Inferior parietal cortex (tissue), 1 donor: ENCODE measurements at regions not wholly inside any gene's neighbourhood (a gene's known extent, or its start where the extent isn't known, plus 50 kb on each side); places are given as distances from the start of the nearest gene placed in this dataset.

Experiments used
- DNase-seq: peaks from one replicate; pipeline ENCODE4 v3.0.0-alpha.2; 2016; ENCODE audit errors: extremely low spot score

- no peak for DNase-seq
Observed at GRCh38 chr14:45364565-45365156, 111.7 kb upstream of the MIS18BP1 start.

DNA sequence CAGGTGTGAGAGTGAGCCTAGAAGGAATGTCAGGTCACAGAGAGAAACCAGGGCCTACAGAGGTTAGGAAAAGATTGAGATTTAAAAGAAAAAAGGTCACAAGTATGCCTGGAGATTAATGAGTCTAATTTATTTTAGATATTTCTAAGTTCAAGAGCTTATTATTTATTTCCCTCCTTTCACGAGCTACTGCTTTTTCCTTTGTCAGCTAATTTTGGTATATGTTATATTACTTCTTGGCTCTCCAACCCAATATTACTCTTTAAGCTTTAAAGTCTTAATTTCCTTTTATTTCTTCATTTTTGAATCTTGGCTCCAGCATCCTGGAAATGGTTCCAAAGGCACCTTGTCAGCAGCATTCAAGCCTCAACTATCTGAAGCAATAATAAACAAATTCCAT is 109.5 kb upstream of the MIS18BP1 start:
- DNase-seq, result no peak

DNA sequence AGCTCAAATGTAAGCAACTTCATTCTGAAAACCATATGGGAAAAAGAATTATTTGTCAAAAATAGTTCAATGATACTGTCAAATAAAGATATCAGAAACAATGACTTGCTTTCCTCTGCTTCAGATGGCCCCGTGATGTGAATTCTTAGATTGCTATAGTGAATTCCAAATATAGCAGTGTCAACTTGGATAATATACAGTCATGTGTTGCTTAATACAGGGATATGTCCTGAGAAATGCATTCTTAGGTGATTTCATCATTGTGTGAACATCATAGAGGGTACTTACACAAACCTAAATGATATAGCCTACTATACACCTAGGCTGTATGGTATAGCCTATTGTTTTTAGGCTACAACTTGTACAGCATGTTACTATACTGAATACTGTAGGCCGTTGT is 108.7 kb upstream of the MIS18BP1 start:
- no peak for DNase-seq

DNA sequence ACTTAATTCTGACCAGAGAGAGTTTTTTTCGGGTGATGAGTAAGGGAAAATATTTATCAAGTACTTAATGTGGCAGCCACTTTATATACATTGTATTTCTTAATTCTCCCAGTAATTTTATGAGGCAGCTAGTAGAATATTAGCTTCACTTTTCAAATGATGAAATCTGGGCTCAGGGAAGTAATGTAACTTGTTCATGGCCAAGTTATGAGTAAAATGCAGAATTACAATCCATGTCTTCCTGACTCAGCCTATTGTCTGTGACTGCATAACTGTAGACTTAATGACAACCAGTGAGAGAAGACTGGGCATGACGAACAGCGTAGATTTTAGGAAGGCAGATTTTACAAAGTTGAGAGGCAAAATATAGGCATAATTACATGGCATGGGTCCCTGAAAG is 106.7 kb upstream of the MIS18BP1 start:
- DNase-seq, result no peak

DNA sequence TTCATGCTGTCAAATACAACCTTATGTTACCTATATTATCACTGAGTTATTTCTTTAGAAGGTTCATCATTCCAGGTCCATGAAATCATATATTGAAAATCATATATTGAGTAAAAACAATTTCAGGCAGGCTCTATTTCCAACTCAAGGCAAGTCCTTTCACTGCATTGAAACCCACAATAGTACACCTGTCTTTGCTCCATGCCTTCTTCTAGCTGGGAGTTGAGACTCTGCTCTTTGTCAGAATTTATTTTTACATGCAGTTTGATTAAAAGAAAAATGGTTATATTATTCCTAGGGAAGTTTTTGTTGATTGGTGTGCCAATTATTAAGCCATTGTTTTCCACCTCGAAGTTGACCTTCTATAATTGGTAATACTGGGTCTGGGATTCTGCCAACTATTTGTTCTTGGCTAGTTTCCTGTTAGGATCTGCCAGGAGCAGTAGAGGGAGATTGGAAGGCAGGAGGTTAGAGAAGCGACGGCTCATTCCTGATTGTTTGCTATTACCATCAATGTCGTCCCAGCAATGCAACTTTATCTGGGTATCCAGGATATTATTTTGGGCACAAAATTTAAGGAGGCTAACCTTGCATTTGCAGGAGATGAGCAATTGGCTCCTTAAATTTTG is 79.5 kb upstream of the MIS18BP1 start:
- DNase-seq, result no peak

DNA sequence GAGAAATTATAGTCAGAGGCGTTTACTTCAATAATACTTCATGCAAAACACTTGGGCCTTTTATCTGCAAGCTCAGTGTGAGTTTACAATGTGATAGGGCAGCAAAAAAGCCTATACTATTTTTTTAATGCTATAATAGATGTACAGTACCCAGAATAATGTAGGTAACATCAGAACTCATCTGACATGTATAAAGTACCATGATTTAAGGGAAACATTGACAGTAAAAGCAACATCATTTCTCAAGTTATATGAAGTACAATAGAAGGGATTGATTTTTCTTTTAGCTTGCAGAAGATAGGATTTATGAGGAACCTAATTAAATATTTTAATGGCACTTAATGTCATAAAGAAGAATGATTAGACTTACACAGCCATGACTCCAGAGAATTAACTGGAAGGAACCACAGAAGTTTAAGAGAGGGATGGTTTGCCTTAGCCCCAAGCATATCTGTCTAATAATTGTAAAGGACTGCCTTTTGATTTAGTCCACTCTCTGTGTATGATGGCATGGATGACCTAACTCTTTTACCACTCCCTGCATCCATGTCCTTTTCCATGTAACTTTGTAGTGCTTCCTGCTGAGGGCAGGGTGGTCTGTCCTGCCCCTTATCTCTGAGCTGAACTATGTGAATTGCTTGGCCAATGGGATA is 55.9 kb upstream of the MIS18BP1 start:
- no peak for DNase-seq
